Body of pancreas (tissue), 4 donors: ENCODE measurements at regions not wholly inside any gene's neighbourhood (a gene's known extent, or its start where the extent isn't known, plus 50 kb on each side); places are given as distances from the start of the nearest gene placed in this dataset.

Experiments
- CTCF ChIP-seq, 7 experiments: fragments of 450-650 bp in 4 of 7; fragments of 200-600 bp in 3 of 7; sonication (generic) in 3 of 7; IDR thresholded peaks; one replicate each; pipeline ENCODE4 v1.5.1; 2016 to 2019; ENCODE audit warnings: antibody characterized with exemption in 7 of 7
- POLR2A ChIP-seq, 3 donors: fragments of 450-650 bp; IDR thresholded peaks; one replicate each; pipeline ENCODE4 v1.6.1; 2016; ENCODE audit warnings: antibody characterized with exemption in 3 of 3, mild to moderate bottlenecking in 2 of 3

GRCh38 chr13:82011355-82011754 is 1670.4 kb upstream of the SPRY2 start:
- TF ChIP-seq CTCF (IDR thresholded peaks at IDR 0.05): no peak
- no peak for TF ChIP-seq POLR2A (IDR thresholded peaks at IDR 0.05)
